DMS153 treated with DMSO at 0.1 percent for 48 hours (cell line): ENCODE measurements at regions not wholly inside any gene's neighbourhood (a gene's known extent, or its start where the extent isn't known, plus 50 kb on each side); places are given as distances from the start of the nearest gene placed in this dataset.
A peak's percentile ranks its signal among the peaks of the same experiment; 100 is the strongest.
"Not testable (repeated sequence)": the region's sequence is repeated elsewhere in the genome, so short reads cannot be mapped to it uniquely, and the experiment has no call there.

Experiments used
- DNase-seq: peaks from one replicate; lab custom pipeline; 2025; ENCODE audit not compliant: unreplicated experiment; lab: John Stamatoyannopoulos, UW

GRCh38 chr4:73348185-73348584 is 55.9 kb upstream of the ALB start:
- DNase-seq, result no peak

- DNase-seq, result no peak
Observed at GRCh38 chr4:73347497-73347896, 56.6 kb upstream of the ALB start.

GRCh38 chr4:73345399-73345975 is 58.6 kb upstream of the ALB start:
- no peak for DNase-seq

GRCh38 chr4:73344106-73344505 is 60.0 kb upstream of the ALB start:
- no peak for DNase-seq

GRCh38 chr4:73343432-73343831 is 60.7 kb upstream of the ALB start:
- no peak for DNase-seq

GRCh38 chr4:73341454-73341853 is 62.6 kb upstream of the ALB start:
- peak; percentile 81 for DNase-seq

GRCh38 chr4:73340917-73341316 is 63.2 kb upstream of the ALB start:
- no peak for DNase-seq

- no peak for DNase-seq
Observed at GRCh38 chr4:73335679-73336078, 68.4 kb upstream of the ALB start.

GRCh38 chr4:73332012-73332411 is 72.1 kb upstream of the ALB start:
- DNase-seq, result not testable (repeated sequence)

GRCh38 chr4:73329300-73329699 is 70.7 kb upstream of the ANKRD17 start:
- no peak for DNase-seq

GRCh38 chr4:73325776-73326175 is 67.2 kb upstream of the ANKRD17 start:
- not testable (repeated sequence) for DNase-seq

GRCh38 chr4:73317092-73317491 is 58.5 kb upstream of the ANKRD17 start:
- no peak for DNase-seq

- DNase-seq, result no peak
Observed at GRCh38 chr4:73315091-73315490, 56.5 kb upstream of the ANKRD17 start.

GRCh38 chr4:73312967-73313366 is 54.4 kb upstream of the ANKRD17 start:
- no peak for DNase-seq

GRCh38 chr4:73311428-73311827 is 52.8 kb upstream of the ANKRD17 start:
- peak; percentile 29 for DNase-seq

- no peak for DNase-seq
Observed at GRCh38 chr4:73309211-73309610, 50.6 kb upstream of the ANKRD17 start.
